ENCODE measurements at regions not wholly inside any gene's neighbourhood (a gene's known extent, or its start where the extent isn't known, plus 50 kb on each side); places are given as distances from the start of the nearest gene placed in this dataset.
"Not testable (repeated sequence)": the region's sequence is repeated elsewhere in the genome, so short reads cannot be mapped to it uniquely, and the experiment has no call there.

GRCh38 chr6:15747354-15747883 is 84.6 kb upstream of the DTNBP1 start:
- Histone ChIP-seq H3K4me2 (no peak overlapping the region), H3K4me1 (no peaks in the 10 kb centered on the region), H3K9me3 (no peaks in the 10 kb centered on the region), H3K4me3 (no peak overlapping the region), H3K27ac (no peak overlapping the region)
- CTCF ChIA-PET: interaction anchor here (1.0 kb wide), 1 partner anchor 56 kb away, joined by 3 read pairs; no protein-coding TSS in a partner anchor
- POLR2A ChIA-PET: no interaction called here
- no peak for FAIRE-seq
- WGBS (ENCODE audit: missing lambda C conversion rate): 31% methylated on average over 2 of the region's 2 CpGs
- no peak for TF ChIP-seq HOXB5 (CRISPR knock-in tag; IDR thresholded peaks at IDR 0.05)
- TF ChIP-seq, protein P1, sequence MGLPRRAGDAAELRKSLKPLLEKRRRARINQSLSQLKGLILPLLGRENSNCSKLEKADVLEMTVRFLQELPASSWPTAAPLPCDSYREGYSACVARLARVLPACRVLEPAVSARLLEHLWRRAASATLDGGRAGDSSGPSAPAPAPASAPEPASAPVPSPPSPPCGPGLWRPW (IDR thresholded peaks at IDR 0.05): no peak
- TF ChIP-seq MAZ (IDR thresholded peaks at IDR 0.05; ENCODE audit: borderline replicate concordance, low read depth, low read length): no peak
- no peak for TF ChIP-seq EHMT2 (IDR thresholded peaks at IDR 0.05; ENCODE audit: low read depth)
- TF ChIP-seq TP53 (CRISPR knock-in tag; IDR thresholded peaks at IDR 0.05): no peak
- TF ChIP-seq SMC3 (IDR thresholded peaks at IDR 0.05): no peak
- no peak for TF ChIP-seq POLR2A (IDR thresholded peaks at IDR 0.05; ENCODE audit: low read length)
- TF ChIP-seq RAD21 (conservative IDR thresholded peaks at IDR 0.05 in 1 of 2, IDR thresholded peaks at IDR 0.05 in 1 of 2): no peak
- ATAC-seq: no peak
- no peak for DNase-seq (ENCODE audit: low read depth in 1 of 2, low spot score in 1 of 2)

- Histone ChIP-seq H3K4me2 (no peak overlapping the region), H3K27ac (no peak overlapping the region), H3K4me3 (no peak overlapping the region), H3K4me1 (no peaks in the 10 kb centered on the region), H3K9me3 (no peaks in the 10 kb centered on the region)
- ATAC-seq: no peak
- WGBS (ENCODE audit: missing lambda C conversion rate): 56% methylated on average over 3 of the region's 3 CpGs
- no peak for FAIRE-seq
- POLR2A ChIA-PET: no interaction called here
- CTCF ChIA-PET: no interaction called here
- TF ChIP-seq PHF8 (IDR thresholded peaks at IDR 0.05; ENCODE audit: borderline replicate concordance, low read depth): no peak
- no peak for TF ChIP-seq ELK1 (IDR thresholded peaks at IDR 0.05; ENCODE audit: low read depth, low read length)
- TF ChIP-seq, protein P2, sequence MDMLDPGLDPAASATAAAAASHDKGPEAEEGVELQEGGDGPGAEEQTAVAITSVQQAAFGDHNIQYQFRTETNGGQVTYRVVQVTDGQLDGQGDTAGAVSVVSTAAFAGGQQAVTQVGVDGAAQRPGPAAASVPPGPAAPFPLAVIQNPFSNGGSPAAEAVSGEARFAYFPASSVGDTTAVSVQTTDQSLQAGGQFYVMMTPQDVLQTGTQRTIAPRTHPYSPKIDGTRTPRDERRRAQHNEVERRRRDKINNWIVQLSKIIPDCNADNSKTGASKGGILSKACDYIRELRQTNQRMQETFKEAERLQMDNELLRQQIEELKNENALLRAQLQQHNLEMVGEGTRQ (IDR thresholded peaks at IDR 0.05): no peak
- TF ChIP-seq RARB (CRISPR knock-in tag; IDR thresholded peaks at IDR 0.05): no peak
- TF ChIP-seq EHF (CRISPR knock-in tag; IDR thresholded peaks at IDR 0.05): no peak
- TF ChIP-seq BHLHE40 (IDR thresholded peaks at IDR 0.05; ENCODE audit: low read depth, low read length): no peak
- TF ChIP-seq EHMT2 (IDR thresholded peaks at IDR 0.05; ENCODE audit: low read depth): no peak
- TF ChIP-seq HOXB5 (CRISPR knock-in tag; IDR thresholded peaks at IDR 0.05): no peak
- no peak for TF ChIP-seq CBX8 (IDR thresholded peaks at IDR 0.05)
- no peak for DNase-seq (ENCODE audit: low read depth in 1 of 2, low spot score in 1 of 2)
These were observed 83.0 kb upstream of the DTNBP1 start for GRCh38 chr6:15745781-15746180.

- POLR2A ChIA-PET: no interaction called here
- no peak for ATAC-seq
- H3K4me2 ChIP-seq: no peak overlapping the region
- H3K4me3 ChIP-seq: no peak overlapping the region
- H3K27ac ChIP-seq: no peak overlapping the region
- WGBS (ENCODE audit: missing lambda C conversion rate): 45% methylated on average over 4 of the region's 4 CpGs
- H3K4me1 ChIP-seq: no peaks in the 10 kb centered on the region
- CTCF ChIA-PET: no interaction called here
- no peak for FAIRE-seq
- TF ChIP-seq JUN (IDR thresholded peaks at IDR 0.05) (no peak), FOSB (CRISPR knock-in tag; IDR thresholded peaks at IDR 0.05) (no peak), RCOR1 (IDR thresholded peaks at IDR 0.05; ENCODE audit: low read depth, low read length) (no peak), RAD21 (conservative IDR thresholded peaks at IDR 0.05 in 1 of 2, IDR thresholded peaks at IDR 0.05 in 1 of 2) (no peak), EHF (CRISPR knock-in tag; IDR thresholded peaks at IDR 0.05) (no peak), CBX2 (IDR thresholded peaks at IDR 0.05; ENCODE audit: borderline replicate concordance, low read depth) (no peak), NPAS2 (CRISPR knock-in tag; IDR thresholded peaks at IDR 0.05; ENCODE audit: borderline replicate concordance) (no peak)
- TF ChIP-seq, protein P3, sequence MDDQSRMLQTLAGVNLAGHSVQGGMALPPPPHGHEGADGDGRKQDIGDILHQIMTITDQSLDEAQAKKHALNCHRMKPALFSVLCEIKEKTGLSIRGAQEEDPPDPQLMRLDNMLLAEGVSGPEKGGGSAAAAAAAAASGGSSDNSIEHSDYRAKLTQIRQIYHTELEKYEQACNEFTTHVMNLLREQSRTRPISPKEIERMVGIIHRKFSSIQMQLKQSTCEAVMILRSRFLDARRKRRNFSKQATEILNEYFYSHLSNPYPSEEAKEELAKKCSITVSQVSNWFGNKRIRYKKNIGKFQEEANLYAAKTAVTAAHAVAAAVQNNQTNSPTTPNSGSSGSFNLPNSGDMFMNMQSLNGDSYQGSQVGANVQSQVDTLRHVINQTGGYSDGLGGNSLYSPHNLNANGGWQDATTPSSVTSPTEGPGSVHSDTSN (IDR thresholded peaks at IDR 0.05): no peak
- no peak for DNase-seq (ENCODE audit: low read depth in 1 of 2, low spot score in 1 of 2)
- no peaks in the 10 kb centered on the region for H3K9me3 ChIP-seq
These were observed 82.1 kb upstream of the DTNBP1 start for GRCh38 chr6:15744818-15745402.

DNA sequence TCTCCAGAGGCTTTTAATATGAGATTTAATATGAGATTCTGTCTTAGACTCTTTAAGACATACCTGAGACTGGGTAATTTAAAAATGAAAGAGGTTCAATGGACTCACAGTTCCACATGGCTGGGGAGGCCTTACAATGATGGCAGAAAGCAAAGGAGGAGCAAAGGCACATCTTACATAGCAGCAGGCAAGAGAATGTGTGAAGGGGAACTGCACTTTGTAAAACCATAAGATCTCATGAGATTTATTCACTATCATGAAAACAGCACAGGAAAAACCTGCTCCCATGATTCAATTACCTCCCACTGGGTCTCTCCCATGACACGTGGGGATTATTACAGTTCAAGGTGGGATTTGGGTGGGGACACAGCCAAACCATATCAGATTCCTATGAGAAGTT is 79.2 kb upstream of the DTNBP1 start:
- H3K4me1 ChIP-seq; H3K4me2 ChIP-seq; H3K9me3 ChIP-seq; ATAC-seq; H3K27ac ChIP-seq; DNase-seq (ENCODE audit: low read depth in 1 of 2, low spot score in 1 of 2); FAIRE-seq; H3K4me3 ChIP-seq; CTCF ChIA-PET; POLR2A ChIA-PET: not testable (repeated sequence)
- WGBS (ENCODE audit: missing lambda C conversion rate): 0% methylated on average over 1 of the region's 1 CpG

Data from A549 (cell line).